Astrocyte of the hippocampus (primary cell): ENCODE measurements at regions not wholly inside any gene's neighbourhood (a gene's known extent, or its start where the extent isn't known, plus 50 kb on each side); places are given as distances from the start of the nearest gene placed in this dataset.
"Not testable (repeated sequence)": the region's sequence is repeated elsewhere in the genome, so short reads cannot be mapped to it uniquely, and the experiment has no call there.

Experiments
- DNase-seq: peaks from one replicate; pipeline ENCODE4 v3.0.0; 2011; ENCODE audit warnings: low read depth, low spot score

DNA sequence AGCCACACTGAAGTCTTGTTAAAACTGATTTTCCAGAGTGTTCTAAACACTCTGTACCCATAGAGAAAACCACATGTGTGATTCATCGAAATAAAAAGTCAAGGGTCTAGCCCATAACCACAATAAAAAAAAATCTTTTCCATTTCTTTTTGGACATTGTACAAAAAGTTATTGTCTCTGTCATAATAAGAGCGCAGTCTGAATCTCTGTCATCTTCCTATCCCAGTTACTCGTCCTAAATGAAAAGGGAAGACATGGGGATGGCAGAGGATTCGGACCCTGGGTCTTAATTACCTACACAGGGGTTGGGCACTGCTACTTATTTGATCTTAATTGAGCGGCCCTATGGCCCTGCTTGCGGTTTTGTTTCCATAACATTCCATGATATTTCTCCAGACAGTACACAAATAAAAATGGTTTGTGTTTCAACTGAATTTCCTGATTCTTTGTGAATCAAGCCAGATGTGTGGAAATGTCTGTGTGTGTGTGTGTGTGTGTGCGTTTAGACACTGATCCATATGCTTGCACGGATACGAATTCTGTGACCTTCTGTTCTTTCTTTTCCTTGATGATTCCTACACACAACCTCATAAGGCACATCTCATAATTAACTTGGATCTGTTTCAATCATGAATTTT, 133.4 kb upstream of the SPATS2L start:
- DNase-seq, result peak; percentile 16

DNA sequence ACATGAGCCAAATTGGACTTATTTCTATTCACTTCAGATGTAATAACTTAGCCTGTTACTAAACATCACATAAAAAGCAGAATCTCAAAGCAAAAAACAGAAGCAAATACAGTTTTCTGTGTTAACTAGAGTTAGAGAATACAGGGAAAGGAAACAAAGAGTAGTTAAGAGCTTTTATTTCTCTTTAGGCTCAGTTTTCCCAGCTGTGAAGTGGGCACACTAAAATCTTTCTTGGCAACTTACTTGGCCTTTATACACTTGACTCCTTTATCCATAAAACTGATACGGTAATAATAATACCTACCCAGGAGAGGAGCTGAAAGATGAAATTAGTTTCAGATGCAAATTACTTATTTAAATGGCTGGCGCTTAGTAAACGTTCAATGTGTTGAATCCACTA, 132.8 kb upstream of the SPATS2L start:
- DNase-seq, result no peak

DNA sequence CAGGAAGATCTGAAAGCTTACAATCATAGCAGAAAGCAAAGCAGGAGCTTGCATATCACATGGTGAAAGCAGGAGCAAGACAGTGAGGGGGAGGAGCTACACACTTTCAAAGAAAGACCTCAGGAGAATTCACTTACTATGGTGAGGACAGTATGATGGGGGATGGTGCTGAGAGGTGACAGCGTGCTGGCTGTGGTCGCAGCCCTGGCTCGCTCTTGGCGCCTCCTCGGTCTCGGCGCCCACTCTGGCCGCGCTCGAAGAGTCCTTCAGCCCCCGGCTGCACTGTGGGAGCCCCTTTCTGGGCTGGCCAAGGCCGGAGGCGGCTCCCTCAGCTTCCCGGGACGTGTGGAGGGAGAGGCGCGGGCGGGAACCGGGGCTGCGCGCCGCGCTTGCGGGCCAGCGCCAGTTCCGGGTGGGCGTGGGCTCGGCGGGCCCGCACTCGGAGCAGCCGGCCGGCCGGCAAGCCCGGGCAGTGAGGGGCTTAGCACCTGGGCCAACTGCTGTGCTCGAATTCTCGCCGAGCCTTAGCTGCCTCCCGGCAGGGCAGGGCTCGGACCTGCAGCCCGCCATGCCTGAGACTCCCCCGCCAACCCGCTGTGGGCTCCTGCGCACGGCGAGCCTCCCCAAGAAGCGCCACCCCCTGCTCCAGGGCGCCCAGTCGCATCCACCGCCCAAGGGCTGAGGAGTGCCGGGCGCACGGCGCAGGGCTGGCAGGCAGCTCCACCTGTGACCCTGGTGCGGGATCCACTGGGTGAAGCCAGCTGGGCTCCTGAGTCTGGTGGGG, 131.9 kb upstream of the SPATS2L start:
- DNase-seq, result no peak

DNA sequence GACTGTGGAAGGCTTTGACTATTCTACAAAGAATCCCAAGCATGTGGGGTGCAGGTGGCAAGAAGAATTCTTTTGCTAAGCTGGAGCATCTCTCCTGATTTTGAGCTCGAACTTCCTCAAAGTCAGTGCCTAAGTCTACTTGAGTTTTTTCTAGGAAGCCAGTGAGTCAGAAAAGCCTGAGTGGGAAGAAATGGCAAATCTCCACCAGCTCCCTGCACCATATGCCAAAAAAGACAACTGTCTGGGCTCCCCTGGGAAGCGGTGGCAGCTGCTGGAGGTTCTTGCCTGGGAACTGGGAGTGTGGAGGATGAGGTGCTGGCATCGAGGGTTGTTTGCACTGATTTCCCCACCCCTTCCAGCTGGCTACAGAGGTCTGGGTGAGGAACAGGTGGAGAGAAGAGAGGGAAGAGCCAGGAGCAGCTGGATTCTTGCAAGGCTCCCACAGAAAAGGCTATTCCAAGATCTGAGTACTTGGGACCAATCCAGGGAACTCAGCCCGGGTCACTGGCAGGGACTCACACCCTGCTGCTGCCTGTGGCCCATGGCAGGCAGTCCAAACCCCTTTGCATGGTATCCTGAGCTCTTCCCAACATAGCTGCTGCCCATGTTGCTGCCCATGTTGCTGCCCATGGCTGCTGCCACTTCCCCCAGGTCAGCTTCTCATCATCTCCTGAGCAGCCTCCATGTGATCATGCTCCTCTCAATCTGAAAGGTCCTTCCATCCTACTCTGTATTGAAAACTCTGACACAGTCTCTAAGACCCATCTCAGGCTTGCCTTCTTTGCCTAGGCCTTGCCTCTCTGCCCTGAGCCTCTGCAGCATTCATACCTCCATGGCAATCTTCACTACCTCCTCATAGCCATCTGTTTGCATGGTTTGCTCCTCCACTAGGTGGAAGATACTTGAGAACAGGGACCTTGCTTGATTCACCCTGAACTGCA, 128.3 kb upstream of the SPATS2L start:
- DNase-seq, result peak; percentile 28

DNA sequence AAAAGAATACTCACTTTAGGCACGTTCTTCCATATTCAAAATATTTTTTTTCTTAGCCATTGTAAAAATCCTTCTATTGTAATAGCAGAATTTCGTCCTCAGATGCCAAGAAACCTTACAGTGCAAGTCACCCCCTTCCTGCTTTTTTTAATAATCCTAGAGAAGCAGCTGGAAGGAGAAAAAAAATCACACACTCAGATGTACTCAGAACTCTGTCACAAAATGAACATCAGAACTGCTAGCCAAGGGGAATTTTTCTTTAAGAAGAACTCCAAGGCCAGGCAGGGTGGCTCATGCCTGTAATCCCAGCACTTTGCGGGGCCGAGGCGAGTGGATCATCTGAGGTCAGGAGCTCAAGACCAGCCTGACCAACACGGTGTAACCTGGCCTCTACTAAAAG, 127.3 kb upstream of the SPATS2L start:
- no peak for DNase-seq

DNA sequence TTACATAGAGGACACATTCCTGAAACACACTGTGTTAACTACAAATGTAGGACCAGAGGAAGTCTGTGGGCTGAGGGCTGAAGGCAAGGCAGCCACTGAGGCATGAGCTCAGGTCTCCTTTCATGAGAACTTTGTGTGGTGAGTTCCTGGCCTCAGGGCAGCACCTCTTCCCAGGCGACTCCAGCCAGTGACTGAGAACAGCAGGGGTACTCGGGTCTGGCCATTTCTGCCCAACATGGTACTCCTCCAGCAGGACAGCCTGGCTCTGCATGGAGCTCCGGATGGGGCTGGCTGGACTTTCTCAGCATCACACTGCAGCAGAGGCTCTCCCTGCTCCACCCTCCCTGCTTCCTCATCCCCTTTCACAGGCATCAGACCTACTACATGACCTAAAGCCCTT, 125.5 kb upstream of the SPATS2L start:
- DNase-seq, result no peak

DNA sequence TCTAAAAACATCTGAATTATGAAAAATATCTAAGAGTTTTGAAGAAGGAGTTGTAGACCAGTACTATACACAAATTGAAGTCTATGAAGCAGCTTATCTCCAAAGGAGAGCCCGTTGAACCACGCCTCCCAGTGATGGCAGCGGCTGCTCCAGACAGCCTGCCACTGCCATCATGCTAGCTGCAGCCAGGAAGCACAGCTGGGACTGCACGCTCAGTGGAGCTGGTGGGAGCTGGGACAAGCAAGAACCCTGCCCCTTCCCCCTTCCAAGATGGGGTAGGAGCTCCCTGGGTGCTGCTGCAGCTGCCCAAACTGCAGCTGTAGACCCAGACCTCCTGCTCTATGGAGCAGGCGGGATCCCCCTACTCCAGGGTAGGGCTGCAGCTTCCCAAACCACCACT, 124.7 kb upstream of the SPATS2L start:
- no peak for DNase-seq

DNA sequence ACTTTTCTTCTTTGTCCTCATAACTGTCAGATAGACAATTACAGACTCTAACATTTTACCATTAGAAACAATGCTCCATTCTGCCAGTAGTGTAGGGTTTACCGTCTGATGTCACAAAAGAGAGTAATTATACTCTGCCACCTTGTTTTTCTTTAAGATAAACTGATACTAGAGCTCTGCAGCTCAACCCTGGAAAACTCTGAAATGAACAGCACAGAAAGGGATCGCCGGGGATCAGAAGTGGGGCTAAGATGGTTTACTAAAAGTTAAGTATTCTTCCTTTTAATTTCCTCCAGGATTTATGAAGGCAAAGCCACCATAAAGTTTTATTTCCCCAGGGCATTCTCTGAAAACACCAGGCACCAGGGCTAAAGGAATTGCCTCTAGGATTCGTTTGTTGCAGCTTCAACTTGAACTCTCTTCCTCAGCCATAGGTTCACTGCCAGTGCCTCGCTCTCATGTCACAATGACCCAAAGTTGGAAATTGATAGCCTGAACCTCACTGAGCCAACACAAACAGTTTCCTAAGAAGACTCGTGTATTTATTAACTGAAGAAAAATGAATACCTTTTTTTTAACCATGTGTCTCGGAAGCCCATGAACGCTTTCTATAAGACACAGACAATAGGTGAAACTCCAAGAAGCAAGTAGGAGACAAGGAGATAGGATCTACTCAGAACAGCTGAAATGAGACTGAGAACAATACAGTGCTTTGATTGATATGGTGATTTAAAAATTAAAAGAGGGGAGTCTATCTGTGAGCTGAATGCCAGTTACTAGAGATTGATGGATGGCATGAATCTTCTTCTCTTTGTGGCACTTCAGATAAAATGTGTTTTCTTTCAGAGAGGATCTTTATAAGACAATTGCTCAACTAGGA, 121.5 kb upstream of the SPATS2L start:
- no peak for DNase-seq

DNA sequence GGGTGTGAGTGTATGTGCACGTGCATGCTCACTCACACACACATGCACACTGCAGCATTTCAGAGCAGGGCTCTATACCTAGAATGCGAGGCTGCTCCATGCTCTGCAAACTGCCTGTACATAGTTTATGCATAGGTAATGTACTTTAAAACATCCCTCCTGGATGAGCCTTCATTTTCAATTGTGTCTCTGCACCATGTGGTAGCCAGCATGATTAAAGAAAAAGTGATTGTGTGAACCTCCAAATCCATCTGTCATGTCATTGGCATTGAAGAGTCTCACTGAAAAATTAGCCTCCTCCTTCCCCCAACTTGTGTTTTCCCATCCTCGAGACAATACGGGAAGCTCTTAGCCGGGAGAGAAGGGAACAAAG, 120.9 kb upstream of the SPATS2L start:
- DNase-seq, result no peak

DNA sequence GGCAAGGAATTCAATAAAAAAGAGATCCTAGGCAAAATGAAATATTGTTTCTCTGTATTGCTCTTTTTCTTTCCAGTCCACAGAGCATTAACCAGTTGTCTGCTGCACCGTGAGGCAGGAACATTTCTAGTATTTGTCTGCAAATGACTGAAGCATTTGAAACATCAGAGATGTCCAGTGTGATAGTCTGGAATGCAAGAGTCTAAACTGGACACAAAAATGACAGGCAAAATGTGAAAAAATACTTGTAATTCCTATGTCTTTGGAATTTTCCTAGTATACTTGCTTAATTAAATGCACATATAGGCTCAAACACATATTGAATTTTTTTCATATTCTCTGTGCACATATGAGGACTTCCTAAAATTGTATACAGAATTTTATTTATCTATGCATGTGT, 120.5 kb upstream of the SPATS2L start:
- DNase-seq, result no peak

DNA sequence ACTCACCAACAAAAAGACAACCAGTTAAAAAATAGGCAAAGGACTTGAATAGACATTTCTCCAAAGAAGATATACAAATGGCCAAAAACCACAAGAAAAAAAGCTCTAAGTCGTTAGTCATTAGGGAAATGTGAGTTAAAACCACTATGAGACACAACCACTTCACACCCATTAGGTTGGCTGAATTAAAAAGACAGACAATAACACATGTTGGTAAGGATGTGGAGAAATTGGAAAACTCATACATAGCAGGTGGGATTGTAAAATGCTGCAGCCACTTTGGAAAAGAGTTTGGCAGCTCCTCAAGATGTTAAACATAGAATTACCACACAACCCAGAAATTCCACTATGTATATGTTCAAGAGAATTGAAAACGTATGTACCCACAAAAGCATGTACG, 117.6 kb upstream of the SPATS2L start:
- DNase-seq, result peak; percentile 8

DNA sequence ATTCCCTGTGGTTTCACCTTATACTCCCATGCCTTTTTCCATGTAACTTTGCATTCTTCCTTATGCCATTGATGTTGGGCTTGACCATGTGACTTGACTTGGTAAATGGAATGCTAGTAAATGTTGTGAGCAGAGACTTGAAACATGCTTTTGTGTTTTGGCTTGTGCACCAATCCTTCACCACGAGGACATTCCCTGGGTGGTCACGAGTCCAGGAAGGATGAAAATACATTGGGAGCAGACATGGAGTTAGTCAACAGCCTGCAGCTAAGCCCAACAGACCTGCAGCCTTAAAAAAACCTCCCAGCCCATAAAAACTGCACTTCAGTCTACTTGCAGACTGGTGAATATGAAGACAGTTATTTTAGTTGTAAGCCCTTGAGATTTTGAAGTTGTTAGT, 116.5 kb upstream of the SPATS2L start:
- DNase-seq, result peak; percentile 28

DNA sequence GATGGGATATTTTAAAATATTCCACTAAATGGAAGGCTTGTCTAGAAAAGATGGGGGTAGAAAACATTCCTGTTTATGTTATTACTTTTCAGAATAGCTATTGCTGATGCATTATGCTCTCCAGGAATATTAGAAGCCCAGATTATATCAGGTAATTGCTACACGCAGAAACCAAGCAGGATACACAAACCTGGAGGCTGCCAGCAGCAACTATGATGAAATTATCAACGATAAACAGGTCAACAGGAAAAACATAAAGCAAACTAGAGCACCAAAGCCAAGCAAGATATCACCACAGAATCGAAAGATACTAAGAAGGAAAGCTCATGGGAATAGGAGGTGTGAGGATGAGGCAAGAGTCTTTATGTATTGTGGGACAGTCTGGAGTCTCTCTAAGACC, 113.2 kb upstream of the SPATS2L start:
- no peak for DNase-seq

DNA sequence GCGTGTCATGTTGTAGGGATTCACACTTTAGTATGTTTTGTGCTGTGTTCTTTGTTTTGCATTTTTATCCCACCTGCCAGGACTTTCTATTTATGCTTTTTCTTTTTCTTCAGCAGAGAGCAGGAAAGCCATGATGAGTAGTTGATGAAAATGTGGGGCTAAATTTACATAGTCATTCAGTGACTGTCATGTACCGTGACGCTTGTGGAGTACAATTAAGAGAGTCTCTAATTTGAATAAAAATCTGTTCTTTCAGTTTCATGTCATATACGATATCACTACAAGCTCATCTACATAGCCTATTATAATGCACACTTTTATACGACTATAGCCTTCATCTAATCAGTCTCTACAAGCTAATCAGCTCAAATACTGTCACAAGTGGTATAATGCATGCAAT, 112.7 kb upstream of the SPATS2L start:
- DNase-seq, result no peak

DNA sequence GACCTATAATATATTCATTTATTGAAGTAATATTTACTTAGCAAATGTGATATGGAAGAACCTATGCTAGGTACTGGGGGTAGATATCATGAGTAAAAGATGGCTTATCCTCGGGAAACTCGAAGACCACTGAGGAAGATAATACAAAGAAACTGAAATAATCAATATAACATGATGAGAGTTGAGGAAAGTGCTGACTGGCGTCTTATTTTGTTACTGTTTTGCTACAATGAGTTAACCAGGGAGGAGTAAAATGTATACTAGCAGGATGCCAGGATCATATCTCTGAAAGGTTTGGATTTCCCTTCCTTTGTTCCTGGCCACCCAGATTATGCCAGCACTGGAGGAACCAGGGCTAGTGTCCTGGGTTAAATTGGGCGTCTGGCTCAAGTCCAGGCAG, 111.7 kb upstream of the SPATS2L start:
- no peak for DNase-seq

DNA sequence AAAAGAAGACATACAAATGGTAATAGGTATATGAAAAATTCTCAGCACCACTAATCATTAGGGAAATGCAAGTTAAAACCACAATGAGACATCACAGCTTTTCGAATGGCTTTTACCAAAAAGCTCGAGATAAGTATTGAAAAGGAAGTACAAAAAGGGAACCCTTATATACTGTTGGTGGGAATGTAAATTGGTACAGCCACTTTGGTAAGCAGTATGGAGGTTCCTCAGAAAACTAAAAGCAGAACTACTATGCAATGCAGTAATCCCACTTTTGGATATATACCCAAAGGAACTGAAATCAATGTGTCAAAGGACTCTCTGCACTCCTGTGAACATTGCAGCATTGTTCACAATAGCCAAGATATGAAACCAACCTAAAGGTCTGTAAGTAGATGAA, 107.5 kb upstream of the SPATS2L start:
- DNase-seq, result no peak

DNA sequence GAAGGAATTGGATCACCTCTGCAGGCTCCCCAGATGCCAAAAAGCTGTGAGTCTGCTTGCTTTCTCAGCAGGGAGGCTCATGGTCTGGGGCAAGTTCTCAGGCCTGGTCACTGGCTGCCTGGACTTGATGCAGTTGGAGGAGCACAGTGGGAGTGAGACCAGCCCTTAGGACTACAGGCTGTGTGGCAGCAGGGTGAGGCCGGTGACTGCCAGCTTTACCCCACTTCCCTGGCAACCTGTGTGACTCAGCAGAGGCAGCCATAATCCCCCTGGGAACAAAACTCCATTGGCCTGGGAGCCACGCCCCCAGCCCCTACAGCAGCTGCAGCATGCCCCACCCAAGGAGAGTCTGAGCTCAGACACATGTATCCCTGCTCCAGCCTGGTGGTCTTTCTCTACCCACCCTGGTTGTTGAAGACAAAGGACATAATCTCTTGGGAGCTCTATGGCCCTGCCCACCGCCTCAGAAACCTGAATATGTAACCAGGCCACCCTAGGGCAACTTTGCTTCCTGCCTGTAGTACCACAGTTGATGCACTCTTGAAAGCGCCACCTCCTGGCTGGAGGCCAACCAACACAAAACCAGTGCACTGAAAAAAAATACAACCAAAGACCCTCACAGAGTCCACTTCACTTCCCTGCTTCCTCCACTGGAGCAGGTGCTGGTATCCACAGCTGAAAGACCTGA, 106.8 kb upstream of the SPATS2L start:
- DNase-seq, result peak; percentile 26

DNA sequence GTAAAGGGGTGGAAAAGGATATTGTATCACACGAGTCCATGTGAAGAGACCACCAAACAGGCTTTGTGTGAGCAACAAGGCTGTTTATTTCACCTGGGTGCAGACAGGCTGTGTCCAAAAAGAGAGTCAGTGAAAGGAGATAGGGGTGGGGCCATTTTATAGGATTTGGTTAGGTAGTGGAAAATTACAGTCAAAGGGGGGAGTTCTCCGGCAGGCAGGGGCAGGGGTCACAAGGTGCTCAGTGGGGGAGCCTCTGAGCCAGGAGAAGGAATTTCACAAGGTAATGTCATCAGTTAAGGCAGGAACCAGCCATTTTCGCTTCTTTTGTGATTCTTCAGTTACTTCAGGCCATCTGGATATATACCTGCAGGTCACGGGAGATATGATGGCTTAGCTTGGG, 104.7 kb upstream of the SPATS2L start:
- not testable (repeated sequence) for DNase-seq

DNA sequence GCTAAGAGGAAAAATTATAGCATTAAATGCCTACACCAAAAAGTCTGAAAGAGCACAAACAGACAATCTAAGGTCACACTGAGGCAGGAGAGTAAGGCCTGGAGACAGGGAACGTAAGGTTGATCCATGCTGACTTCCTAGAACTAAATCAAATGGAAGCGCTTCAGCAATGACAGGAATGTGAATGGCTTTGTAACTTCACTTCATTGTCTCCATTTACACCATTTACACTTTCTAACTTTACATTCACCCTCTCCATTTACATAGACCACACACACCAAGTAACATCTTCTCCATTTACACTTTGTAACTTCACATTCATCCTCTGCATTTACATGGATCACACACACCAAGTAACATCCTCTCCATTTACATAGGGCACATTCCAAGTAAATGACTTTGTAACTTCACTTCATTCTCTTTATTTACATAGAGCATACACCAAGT, 103.1 kb upstream of the SPATS2L start:
- DNase-seq, result no peak

DNA sequence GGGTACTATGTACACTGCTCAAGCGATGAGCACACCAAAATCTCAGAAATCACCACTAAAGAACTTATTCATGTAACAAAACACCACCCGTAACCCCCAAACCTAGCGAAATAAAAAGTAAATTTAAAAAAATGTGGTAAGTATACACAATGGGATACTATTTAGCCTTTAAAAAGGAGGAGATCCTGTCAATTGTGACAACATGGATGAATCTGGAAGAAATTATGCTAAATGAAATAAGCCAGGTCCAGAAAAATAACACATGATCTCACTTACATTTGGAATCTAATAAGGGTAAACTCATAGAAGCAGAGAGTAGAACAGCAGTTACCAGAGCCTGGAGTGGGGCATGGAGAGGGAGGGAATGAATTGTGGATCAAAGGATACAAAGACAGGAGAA, 98.5 kb upstream of the SPATS2L start:
- DNase-seq, result no peak

DNA sequence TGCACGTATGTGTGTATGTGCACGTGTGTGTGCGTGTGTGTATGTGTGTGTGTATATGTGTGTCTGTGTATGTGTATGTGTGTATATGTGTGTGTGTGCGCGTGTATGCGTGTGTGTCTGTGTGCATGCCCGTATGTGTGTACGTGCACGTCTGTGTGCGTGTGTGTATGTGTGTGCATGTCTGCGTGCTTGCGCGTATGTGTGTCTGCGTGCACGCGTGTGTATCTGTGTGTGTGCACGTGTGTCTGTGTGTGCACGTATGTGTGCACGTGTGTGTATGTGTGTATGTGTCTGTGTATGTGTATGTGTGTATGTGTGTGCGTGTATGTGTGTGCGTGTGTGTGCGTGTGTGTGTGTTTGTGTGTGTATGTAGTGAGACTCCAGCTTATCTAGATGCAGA, 97.5 kb upstream of the SPATS2L start:
- DNase-seq, result no peak
